Ramos (cell line): ENCODE measurements at regions not wholly inside any gene's neighbourhood (a gene's known extent, or its start where the extent isn't known, plus 50 kb on each side); places are given as distances from the start of the nearest gene placed in this dataset.

Experiments
- in situ Hi-C: fragments of 300-500 bp; cut with MboI; formaldehyde crosslinking; loops from one replicate; pipeline ENCODE4 v1.14.3; 2022; ENCODE audit warnings: low sequenced_read_pairs; ENCODE audit not compliant: unreplicated experiment

DNA sequence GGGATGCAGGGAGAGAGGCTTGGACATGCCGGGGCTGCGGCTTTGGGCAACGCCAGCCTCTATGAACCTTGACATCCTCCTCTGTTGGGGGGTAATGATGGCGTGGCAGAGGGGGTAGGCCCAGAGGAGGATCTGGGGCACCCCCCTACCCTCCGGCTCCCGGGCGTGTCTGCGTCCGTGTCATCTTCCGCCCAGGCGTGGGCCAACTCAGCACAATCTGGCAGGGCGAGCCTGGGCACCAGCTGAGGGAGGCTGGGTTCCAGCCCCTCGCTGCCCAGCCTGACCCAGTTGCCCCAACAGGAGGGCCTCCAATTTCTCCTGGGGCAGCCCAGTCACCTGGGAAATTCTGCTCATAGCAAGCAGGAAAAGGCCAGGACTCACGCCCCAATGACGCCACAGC is 62.9 kb upstream of the IL17B start:
- in situ Hi-C loops = loop anchor here (5.0 kb wide), 1 partner anchor 120 kb away; no protein-coding TSS in a partner anchor

DNA sequence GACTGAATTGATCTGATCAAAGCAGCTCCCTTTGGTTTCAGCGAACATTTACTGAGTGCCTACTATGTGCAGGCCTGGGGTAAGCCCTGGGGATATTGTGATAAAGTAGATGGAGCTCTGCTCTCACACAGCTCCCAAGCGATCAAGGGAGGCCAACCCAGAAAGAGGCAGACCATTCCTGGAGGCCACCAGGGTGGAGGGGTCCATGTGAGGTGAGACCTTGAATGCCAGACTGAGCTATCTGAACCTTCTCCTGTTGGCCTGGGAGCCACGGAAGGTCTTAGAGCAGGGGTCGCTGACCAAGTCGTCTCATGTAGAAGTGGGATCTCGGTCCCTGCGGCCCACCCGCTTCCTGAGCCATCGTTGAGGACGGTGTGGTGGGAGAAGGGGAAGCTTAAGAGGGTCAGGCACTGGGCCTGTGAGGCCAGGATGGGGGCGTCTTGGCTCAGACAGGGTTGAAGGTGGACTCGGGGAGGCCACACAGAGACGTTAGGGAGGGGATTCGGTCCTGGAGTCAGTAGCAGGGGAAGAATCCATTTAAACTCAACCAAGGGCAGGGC is 62.2 kb upstream of the IL17B start:
- in situ Hi-C loops = loop anchor here (5.0 kb wide), 1 partner anchor 121 kb away; no protein-coding TSS in a partner anchor

DNA sequence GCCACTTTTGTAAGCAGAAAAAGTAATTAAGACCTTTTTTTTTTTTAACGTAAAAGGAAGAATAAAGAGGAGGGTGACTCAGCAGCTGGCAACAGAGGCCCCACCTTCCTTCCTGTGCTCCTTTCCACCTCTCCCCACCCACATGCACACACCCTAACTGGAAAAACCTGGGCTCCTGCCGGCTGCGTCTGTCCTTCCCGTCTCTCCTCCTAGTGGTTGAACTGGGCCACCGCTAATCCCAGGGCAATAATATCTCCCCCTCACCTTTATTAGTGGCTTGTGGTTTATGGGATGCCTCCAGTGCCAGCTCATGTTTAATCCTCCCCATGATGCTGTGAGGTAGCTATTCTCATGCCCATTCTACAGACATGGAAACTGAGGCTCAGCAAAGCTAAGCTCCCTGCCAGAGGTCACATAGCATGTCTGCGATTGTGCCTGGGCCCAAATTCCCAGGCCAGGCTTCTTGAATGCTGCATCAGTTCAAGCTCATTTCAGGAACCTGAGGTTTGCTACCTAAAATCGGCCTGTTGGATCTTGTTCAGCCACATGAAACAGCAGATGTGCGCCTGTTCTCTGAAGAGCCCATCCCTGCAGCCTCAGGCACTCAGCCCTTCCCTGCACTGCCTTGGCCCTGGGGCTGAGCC is 60.9 kb upstream of the IL17B start:
- in situ Hi-C loops = loop anchor here (5.0 to 10.0 kb wide), 2 partner anchors 115 to 122 kb away; no protein-coding TSS in a partner anchor

DNA sequence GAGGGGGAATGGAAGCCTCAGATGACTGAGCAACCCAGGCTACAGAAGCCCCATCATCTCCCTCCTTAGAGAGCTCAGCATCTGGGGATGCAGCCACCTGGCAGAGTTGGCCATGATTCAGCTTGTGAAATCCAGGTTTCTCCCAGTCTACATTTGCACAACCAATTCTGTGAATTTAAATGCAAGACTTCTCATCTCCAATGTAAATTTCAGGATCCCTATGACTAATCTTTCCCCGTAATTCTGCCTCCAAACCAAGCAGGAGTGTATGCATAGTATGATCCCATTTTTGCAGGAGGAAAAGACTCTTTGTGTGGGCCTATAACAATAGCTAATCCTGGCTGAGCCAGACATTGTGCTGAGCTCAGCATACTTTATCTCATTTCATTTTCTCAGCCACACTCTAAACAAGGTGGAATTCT is 59.6 kb upstream of the IL17B start:
- in situ Hi-C loops = loop anchor here (10.0 kb wide), 1 partner anchor 114 kb away; no protein-coding TSS in a partner anchor

DNA sequence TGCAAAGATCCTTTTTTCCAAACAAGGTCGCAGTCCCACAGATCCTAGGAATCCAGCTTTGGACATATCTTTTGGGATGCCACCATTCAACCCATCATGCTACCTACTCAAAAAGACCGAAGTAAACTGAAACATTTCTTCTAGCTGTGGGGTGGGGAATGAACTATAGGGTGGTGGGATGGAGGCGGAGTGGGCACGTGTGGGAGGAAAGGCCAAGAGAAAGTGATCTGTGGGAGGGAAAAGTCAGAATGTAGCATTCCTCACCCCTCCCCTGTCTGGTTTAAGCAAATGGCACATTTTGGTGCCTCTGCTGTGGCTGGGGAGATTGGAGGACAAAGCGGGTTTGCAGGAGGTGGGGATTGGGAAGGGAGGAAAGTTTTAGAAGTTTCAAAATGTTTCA is 59.2 kb upstream of the IL17B start:
- in situ Hi-C loops = loop anchor here (10.0 kb wide), 1 partner anchor 113 kb away; no protein-coding TSS in a partner anchor

DNA sequence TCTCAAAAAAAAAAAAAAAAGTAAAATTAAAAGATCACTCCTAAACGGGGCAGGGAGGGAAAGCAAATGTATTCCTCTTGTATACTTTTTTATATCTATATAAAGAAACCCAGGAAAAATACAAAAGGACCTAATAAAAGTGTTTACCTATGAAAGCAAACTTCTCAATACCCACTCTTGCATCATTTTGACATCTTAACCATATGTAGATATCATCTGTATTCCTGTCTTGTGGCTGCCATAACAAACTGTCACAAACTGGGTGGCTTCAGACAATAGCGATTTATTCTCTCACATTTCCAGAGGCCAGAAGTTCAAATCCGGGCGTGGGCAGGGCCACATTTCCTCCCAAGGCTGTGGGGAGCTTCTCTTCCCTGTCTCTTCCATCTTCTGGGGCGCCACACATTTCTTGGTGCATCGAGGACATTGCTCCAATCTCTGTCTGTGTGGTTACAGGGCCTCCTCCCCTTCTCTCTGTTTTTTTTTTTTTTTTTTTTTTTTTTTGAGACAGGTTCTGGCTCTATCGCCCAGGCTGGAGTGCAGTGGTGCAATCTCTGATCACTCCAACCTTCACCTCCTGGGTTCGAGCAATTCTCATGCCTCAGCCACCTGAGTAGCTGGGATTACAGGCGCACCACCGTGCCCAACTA is 58.4 kb upstream of the IL17B start:
- in situ Hi-C loops = loop anchor here (10.0 kb wide), 1 partner anchor 113 kb away; no protein-coding TSS in a partner anchor

DNA sequence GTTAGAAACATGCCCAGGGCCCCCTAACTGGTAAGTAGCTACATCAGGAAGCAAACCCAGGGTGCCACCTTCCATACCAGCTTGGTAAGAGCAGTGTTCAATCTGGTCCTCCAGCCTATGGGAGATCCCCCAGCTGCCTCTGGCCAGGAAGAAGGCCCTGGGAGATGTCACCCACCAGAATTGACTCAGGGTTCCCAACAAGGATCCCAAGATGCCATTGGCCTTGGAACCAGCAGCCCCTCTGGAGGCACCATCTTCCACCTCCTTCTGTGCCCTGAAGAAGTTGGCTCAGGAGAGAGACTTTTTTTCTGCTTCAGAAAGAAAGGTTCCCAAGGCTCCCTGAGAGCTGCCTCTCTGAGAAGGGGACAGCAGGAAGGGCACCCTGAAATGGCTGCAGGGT is 56.6 kb upstream of the IL17B start:
- in situ Hi-C loops = loop anchor here (10.0 kb wide), 1 partner anchor 111 kb away; no protein-coding TSS in a partner anchor

DNA sequence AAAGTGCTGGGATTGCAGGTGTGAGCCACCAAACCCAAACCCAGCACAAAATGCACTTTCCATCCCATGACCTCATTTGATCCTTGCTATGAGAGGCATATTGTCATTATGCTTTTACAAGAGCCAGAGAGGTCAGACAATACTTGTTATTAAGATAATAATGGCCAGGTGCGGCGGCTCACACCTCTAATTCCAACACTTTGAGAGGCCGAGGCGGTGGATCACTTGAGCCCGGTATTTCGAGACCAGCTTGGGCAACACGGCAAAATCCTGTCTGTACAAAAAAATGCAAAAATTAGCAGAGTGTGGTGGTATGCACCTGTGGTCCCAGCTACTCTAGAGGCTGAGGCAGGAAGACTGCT is 55.9 kb upstream of the IL17B start:
- in situ Hi-C loops = loop anchor here (10.0 kb wide), 1 partner anchor 110 kb away; no protein-coding TSS in a partner anchor

DNA sequence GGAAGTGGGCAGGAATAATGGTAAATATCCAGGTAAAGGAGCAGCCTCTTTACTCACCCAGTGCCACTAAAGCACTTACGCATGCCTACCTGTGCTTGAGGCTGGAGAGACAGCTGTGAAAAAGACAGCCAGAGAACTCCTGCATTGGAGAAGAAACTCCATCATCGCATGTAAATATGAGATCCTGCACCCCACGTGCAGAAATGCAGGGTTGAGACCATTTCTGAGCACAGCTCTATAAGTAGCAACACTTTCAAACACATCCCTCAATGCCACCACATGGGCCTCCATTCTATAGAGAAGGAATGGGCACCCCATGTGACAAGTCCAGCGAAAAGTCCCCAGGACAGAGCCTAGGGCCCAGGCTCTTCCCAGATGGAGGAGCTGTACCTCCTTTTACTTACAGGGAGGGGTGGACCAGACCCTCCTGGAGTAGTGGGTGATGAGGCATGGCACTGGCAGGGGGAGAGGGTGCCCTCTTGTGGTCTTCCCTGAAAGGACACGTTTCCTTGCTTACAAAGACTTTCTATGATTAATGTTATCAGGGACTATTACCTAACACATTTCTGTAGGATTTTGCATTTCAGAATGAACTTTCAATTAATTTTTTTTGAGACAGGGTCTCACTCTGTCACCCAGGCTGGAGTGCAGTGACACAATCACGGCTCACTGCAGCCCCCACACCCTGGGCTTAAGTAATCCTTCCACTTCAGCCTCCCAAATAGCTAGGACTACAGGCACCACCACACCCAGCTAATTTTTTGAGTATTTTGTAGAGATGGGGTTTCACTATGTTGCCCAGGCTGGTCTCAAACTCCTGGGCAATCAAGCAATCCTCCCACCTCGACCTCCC is 55.3 kb upstream of the IL17B start:
- in situ Hi-C loops = loop anchor here (10.0 kb wide), 1 partner anchor 110 kb away; no protein-coding TSS in a partner anchor

DNA sequence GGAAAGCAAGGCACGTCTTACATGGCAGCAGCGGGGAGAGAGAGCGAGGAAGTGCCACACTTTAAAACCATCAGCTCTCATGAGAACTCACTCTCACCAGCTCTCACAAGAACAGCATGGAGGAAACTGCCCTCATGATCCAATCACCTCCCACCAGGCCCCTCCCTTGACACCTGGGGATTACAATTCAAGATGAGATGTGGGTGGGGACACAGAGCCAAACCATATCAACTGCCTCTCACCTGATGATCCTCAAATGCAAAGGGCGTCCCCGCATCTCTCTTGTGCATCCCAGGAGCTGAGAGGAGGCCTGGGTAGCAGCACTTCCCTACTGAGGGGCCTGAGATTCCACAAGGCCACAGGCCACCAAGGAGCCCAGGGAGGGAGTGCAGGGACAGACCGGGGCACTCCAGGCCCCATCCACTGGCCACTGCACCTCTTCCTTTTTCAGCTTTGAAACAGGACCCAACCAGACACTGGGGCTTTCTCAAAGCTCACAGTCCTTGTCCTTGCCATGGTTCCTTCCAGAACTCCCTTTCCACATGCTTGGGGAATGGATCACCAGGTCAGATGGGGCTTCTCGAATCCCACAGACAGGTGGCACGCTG is 54.5 kb upstream of the IL17B start:
- in situ Hi-C loops = loop anchor here (10.0 kb wide), 1 partner anchor 109 kb away; no protein-coding TSS in a partner anchor

DNA sequence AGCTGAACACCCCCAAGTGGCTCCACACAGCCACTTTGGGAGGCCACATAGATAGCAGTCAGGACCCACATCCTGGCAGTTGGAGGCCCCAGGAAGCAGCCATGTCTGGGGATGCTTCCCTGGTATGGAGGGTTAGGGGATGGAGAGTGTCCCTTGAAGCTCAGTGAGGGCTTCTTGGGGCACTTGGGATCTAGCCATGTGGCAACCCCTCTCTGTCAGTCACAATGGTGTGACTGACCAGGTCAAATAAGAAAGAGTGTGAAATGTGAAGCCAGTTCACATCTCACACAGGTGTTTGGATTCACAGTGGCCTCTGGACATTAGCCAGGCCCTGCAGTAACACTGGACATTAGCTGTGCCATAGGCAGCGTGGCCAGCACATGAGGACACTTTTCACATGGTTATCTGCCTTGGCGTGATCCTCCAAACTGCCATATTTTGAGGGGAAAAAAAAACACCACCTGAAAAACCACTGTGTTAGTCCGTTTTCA is 53.9 kb upstream of the IL17B start:
- in situ Hi-C loops = loop anchor here (10.0 kb wide), 1 partner anchor 108 kb away; no protein-coding TSS in a partner anchor

DNA sequence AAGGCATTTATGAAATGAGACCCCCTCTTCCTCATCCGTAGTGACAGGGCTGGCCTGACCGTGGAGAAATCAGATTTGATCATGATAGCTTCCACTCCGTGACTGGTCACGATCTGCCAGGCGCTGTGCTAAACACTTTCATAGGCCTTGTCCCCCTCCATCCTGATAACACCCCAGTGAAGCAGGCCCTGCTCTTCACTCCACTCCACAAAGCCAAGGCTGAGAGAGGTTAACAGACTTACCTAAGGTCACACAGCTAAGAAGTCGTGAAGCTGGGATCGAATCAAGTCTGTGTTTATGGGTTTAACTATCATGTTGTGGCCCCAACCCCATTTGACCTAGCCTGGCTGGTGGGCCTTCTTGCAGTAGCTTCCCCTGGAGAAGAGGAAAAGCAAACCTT is 53.3 kb upstream of the IL17B start:
- in situ Hi-C loops = loop anchor here (10.0 kb wide), 1 partner anchor 108 kb away; no protein-coding TSS in a partner anchor

DNA sequence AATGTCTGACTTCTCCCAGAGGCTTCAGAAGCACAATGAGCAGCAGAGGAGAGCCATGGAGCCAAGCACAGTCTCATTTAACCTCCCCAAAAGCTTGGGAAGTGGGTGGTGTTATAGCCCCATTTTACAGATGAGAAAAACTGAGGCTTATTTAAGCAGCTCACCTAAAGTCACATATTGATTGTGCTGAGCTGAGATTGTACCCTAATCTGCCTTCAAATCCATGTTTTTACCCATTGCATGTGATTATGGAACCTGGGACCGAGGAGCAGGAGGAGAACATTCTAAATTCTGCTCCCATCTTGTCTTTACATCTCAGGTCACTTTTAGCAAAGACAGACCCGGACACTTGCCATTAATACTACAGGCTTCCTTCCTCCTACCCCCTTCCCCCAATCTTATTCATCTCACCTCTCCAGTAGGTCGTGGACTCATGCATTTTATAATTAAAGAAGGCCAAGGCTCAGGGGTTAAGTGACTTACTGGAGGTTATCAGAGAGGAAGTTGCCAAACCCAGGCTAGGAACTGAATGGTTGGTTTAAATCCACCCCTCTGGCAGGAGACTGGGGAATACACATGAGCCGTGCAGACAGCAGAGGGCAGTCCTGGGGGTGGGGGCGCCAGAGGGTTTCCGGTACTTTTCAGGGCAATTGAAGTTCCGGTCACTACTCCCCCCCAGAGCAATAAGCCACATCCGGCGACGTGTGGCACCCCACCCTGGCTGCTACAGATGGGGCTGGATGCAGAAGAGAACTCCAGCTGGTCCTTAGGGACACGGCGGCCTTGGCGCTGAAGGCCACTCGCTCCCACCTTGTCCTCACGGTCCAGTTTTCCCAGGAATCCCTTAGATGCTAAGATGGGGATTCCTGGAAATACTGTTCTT is 51.0 kb upstream of the IL17B start:
- in situ Hi-C loops = loop anchor here (10.0 kb wide), 1 partner anchor 105 kb away; no protein-coding TSS in a partner anchor
